Transverse colon (tissue), 4 donors: ENCODE measurements at regions not wholly inside any gene's neighbourhood (a gene's known extent, or its start where the extent isn't known, plus 50 kb on each side); places are given as distances from the start of the nearest gene placed in this dataset.

Experiments
- DNase-seq: peaks from one replicate; pipeline ENCODE4 v3.0.0-alpha.2; 2019
- H3K27ac ChIP-seq, 4 donors: fragments of 200-600 bp; sonication (generic); 2 replicates each; pipeline ENCODE4 v1.5.1; 2016 to 2018; ENCODE audit warnings: inconsistent platforms in 4 of 4
- H3K27me3 ChIP-seq: fragments of 200-600 bp; sonication (generic); 2 replicates; pipeline ENCODE4 v1.5.1; 2017; ENCODE audit warnings: inconsistent platforms
- H3K36me3 ChIP-seq, 4 donors: fragments of 200-600 bp; sonication (generic); 2 replicates each; pipeline ENCODE4 v1.5.1; 2017 to 2019; ENCODE audit warnings: inconsistent platforms in 4 of 4
- H3K4me1 ChIP-seq, 4 donors: fragments of 200-600 bp; sonication (generic); 2 replicates each; pipeline ENCODE4 v1.5.1; 2017 to 2020; ENCODE audit warnings: inconsistent platforms in 4 of 4
- H3K4me3 ChIP-seq, 4 donors: fragments of 200-600 bp; sonication (generic); 1 replicate in 1 of 4; 2 replicates in 3 of 4; pipeline versions ENCODE4 v1.5.1 to v1.6.1; 2017 to 2019; ENCODE audit warnings: inconsistent platforms in 4 of 4
- H3K9me3 ChIP-seq, 2 donors: fragments of 200-600 bp; sonication (generic); 2 replicates each; pipeline ENCODE4 v1.5.1; 2017 to 2019; ENCODE audit warnings: inconsistent platforms in 2 of 2
- CTCF ChIP-seq, 5 experiments: fragments of 200-600 bp in 3 of 5; fragments of 450-650 bp in 2 of 5; sonication (generic) in 3 of 5; IDR thresholded peaks; 1 replicate in 2 of 5; 2 replicates in 3 of 5; pipeline ENCODE4 v1.5.1; 2016 to 2017; ENCODE audit warnings: antibody characterized with exemption in 5 of 5, inconsistent platforms in 3 of 5, mild to moderate bottlenecking in 2 of 5, moderate library complexity in 1 of 5
- EP300 ChIP-seq: sonication (generic); formaldehyde crosslinking; IDR thresholded peaks from one replicate; pipeline ENCODE4 v1.6.1; 2017; ENCODE audit warnings: antibody characterized with exemption, low read depth
- POLR2A ChIP-seq: fragments of 450-650 bp; IDR thresholded peaks from one replicate; pipeline ENCODE4 v1.6.1; 2016; ENCODE audit warnings: antibody characterized with exemption, mild to moderate bottlenecking, moderate library complexity
- POLR2AphosphoS5 ChIP-seq, 3 donors: sonication (generic); formaldehyde crosslinking; IDR thresholded peaks; one replicate each; pipeline ENCODE4 v1.6.1; 2016; ENCODE audit warnings: antibody characterized with exemption in 3 of 3
- WGBS, 2 donors: methylation state at CpG; one replicate each; pipeline ENCODE4 v1.1.5; 2018; ENCODE audit warnings: low coverage in 1 of 2; 5-methylcytosine and 5-hydroxymethylcytosine counted together
- in situ Hi-C, 4 donors: fragments of 200-750 bp; cut with MboI; loops; one replicate each; pipeline versions ENCODE4 v1.15.0 to v1.15.1; 2017; ENCODE audit warnings: low sequenced_read_pairs in 3 of 4, low pct_ligation_motif_present in 1 of 4, low pct_unique_long_range_greater_than_20kb in 1 of 4
- intact Hi-C: fragments of 100-400 bp; cut with DNase I; formaldehyde crosslinking; loops from one replicate; pipeline ENCODE4 v1.15.1; 2023; ENCODE audit warnings: low total_unique reads

- in situ Hi-C loops (no loop called here), intact Hi-C loops (no loop called here)
- DNase-seq, result no peak
- Histone ChIP-seq H3K27ac (peak overlapping the region in 3 of 4 donors; percentile 6 to 55 (median 50)), H3K4me1 (peaks cover 0 to 15% (median 4%) of the 10 kb centered on the region in 4 donors), H3K4me3 (no peak overlapping the region), H3K36me3 (no peaks in the 10 kb centered on the region), H3K9me3 (no peaks in the 10 kb centered on the region), H3K27me3 (no peaks in the 10 kb centered on the region)
- 30% methylated on average over 1 of the region's 1 CpG; no CpG with 5 or more reads in 1 of the 2 donors for WGBS, 2 donors
- TF ChIP-seq EP300 (no peak), POLR2A (no peak), POLR2AphosphoS5 (IDR thresholded peaks at IDR 0.05) (no peak), CTCF (IDR thresholded peaks at IDR 0.05) (no peak)
Observed at GRCh38 chr2:76679025-76679396, 843.2 kb downstream of the LRRTM4 start.

DNA sequence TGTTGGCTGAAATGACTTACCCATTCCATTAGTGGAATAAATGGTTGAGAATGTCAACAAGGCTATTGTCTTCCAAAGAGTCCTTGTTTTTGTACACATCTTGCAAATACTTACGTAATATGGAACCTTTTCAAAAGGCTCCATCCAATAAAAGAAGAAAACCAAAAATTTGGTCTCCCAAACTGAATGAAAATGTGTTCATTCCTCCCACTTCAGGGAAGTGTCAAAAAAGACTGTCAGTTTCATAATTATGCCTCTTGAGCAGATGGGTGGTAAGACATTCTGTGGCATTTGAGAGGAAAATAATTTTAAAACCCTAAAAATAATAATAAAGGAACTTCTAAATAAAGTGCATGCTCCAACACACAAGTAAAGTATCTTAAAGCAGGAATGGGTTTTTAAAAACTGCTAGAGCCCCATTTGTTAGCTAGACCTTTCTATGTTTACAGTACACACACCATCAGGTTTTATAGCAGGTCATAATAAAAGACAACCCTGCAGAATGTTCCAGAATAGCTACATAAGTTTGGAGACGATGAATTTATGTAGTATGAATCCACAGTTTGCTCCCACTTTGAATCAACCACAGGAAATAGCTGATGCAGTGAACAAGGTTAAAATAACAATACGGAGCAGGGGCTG is 843.7 kb downstream of the LRRTM4 start:
- H3K27ac ChIP-seq, result peak overlapping the region in 3 of 4 donors; percentile 6 to 55 (median 50)
- intact Hi-C loops, result no loop called here
- H3K9me3 ChIP-seq, result no peaks in the 10 kb centered on the region

DNA sequence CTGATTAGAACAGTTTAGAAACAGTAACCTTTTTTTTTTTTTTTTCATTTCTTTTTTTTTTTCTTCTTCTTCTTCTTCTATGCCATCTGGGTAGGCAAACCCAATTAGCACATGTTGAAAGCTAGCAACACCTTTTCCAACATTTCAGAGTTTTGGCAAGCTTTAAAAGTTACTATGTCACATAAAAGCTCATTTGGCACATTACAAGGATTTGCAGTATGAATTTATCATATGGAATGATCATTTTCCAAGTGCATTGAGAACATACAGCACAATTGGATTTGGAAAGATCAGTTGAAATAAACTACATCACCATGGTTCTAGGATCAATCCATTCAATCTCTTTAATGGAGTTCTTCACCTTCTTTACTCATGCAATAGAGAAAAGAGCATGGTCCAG is 847.0 kb downstream of the LRRTM4 start:
- Histone ChIP-seq H3K27ac (no peak overlapping the region), H3K36me3 (no peaks in the 10 kb centered on the region), H3K9me3 (no peaks in the 10 kb centered on the region), H3K27me3 (no peaks in the 10 kb centered on the region), H3K4me3 (no peak overlapping the region), H3K4me1 (peaks cover 0 to 34% (median 8%) of the 10 kb centered on the region in 4 donors)
- intact Hi-C loops (no loop called here), in situ Hi-C loops (no loop called here)
- TF ChIP-seq CTCF (IDR thresholded peaks at IDR 0.05), result no peak
- no peak for TF ChIP-seq EP300
- no peak for TF ChIP-seq POLR2AphosphoS5 (IDR thresholded peaks at IDR 0.05)
- no peak for TF ChIP-seq POLR2A
- no peak for DNase-seq

More for the DNA sequence above, 843.7 kb downstream of the LRRTM4 start:
- in situ Hi-C loops, result no loop called here
- no peaks in the 10 kb centered on the region for H3K27me3 ChIP-seq
- no peak for DNase-seq
- 24 to 29% methylated on average over 3 of the region's 3 CpGs for WGBS, 2 donors
- H3K36me3 ChIP-seq, result no peaks in the 10 kb centered on the region
- TF ChIP-seq CTCF (IDR thresholded peaks at IDR 0.05) (no peak), POLR2AphosphoS5 (IDR thresholded peaks at IDR 0.05) (no peak), POLR2A (no peak), EP300 (no peak)
- H3K4me3 ChIP-seq, result no peak overlapping the region
- peaks cover 0 to 20% (median 6%) of the 10 kb centered on the region in 4 donors for H3K4me1 ChIP-seq

- Histone ChIP-seq H3K4me1 (peaks cover 0 to 32% (median 10%) of the 10 kb centered on the region in 4 donors), H3K27me3 (no peaks in the 10 kb centered on the region), H3K36me3 (no peaks in the 10 kb centered on the region), H3K4me3 (no peak overlapping the region), H3K9me3 (no peaks in the 10 kb centered on the region), H3K27ac (peak overlapping the region in 2 of 4 donors; percentile 32 to 40)
- intact Hi-C loops, result no loop called here
- DNase-seq, result peak; percentile 57
- in situ Hi-C loops, result no loop called here
- TF ChIP-seq POLR2A (no peak), POLR2AphosphoS5 (IDR thresholded peaks at IDR 0.05) (peak in 1 of 3 donors; percentile 42), EP300 (no peak)
- 58 to 68% methylated on average over 2 of the region's 2 CpGs for WGBS, 2 donors
Observed at GRCh38 chr2:76672798-76673197, 849.4 kb downstream of the LRRTM4 start.

GRCh38 chr2:76669966-76670465 is 852.2 kb downstream of the LRRTM4 start:
- intact Hi-C loops, result no loop called here
- WGBS, 2 donors, result 67 to 76% methylated on average over 3 of the region's 3 CpGs
- TF ChIP-seq POLR2A (no peak), CTCF (IDR thresholded peaks at IDR 0.05) (no peak), POLR2AphosphoS5 (IDR thresholded peaks at IDR 0.05) (no peak), EP300 (no peak)

More at GRCh38 chr2:76669966-76670465, 852.2 kb downstream of the LRRTM4 start:
- Histone ChIP-seq H3K27ac (no peak overlapping the region), H3K36me3 (no peaks in the 10 kb centered on the region), H3K4me1 (peaks cover 0 to 37% (median 11%) of the 10 kb centered on the region in 4 donors), H3K9me3 (no peaks in the 10 kb centered on the region), H3K27me3 (no peaks in the 10 kb centered on the region), H3K4me3 (no peak overlapping the region)
- no peak for DNase-seq
- in situ Hi-C loops, result no loop called here
